ENCODE measurements at regions not wholly inside any gene's neighbourhood (a gene's known extent, or its start where the extent isn't known, plus 50 kb on each side); places are given as distances from the start of the nearest gene placed in this dataset.

DNA sequence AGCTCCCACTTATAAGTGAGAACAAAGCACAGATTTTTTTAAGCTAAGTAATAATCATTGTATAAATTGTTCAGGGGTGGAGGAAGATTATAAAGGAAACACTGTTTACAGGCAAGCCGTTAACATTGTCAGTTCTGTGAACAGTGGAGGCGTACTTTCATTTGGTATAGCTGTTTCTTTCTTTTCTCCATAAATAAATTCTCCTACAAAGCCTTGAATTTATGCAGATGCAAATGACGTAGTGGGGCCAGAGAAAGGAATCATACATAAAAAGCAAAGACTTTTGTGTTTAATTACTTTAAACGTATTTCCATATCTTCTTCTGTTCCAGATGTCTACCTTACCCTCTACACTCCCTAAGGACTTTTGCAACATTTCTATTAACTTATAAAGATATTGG, 914.9 kb downstream of the ZPLD1 start:
- TF ChIP-seq ZNF8 (CRISPR knock-in tag; IDR thresholded peaks at IDR 0.05): no peak
- no peak for TF ChIP-seq GLIS3 (CRISPR knock-in tag; IDR thresholded peaks at IDR 0.05)
- TF ChIP-seq ZFP3 (CRISPR knock-in tag; IDR thresholded peaks at IDR 0.05): no peak
- TF ChIP-seq OSR1 (CRISPR knock-in tag; IDR thresholded peaks at IDR 0.05): no peak
- no peak for TF ChIP-seq TCF4 (CRISPR knock-in tag; IDR thresholded peaks at IDR 0.05; ENCODE audit: borderline replicate concordance)
- no peak for TF ChIP-seq CSDC2 (CRISPR knock-in tag; IDR thresholded peaks at IDR 0.05)
- TF ChIP-seq PPARA (CRISPR knock-in tag; IDR thresholded peaks at IDR 0.05; ENCODE audit: borderline replicate concordance): no peak
- no peak for TF ChIP-seq RARB (CRISPR knock-in tag; IDR thresholded peaks at IDR 0.05)
- no peak for TF ChIP-seq PATZ1 (CRISPR knock-in tag; IDR thresholded peaks at IDR 0.05; ENCODE audit: borderline replicate concordance)
- no peak for TF ChIP-seq ESRRG (CRISPR knock-in tag; IDR thresholded peaks at IDR 0.05)
- no peak for ATAC-seq

DNA sequence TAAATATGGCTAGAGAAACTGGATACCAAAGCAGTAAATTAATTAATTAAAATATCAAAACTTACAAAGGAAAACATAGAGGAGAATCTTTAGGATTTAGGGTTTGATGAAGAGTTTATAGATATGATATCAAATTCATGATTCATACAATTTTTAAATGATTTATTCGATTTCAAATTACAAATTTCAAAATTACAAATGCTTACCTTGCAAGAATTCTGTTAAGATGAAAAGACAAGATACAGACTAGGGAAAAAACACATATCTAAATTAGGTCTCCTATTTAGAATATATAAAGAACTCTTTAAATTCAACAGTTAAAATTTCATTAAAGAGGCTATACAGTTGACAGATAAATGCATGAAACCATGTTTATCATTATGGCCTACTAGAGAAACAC, 930.7 kb downstream of the ZPLD1 start:
- no peak for TF ChIP-seq ARNTL (CRISPR knock-in tag; IDR thresholded peaks at IDR 0.05; ENCODE audit: borderline replicate concordance, low read depth)
- TF ChIP-seq ZNF565 (CRISPR knock-in tag; conservative IDR thresholded peaks at IDR 0.05; ENCODE audit: low read depth): no peak
- no peak for TF ChIP-seq ZFP3 (CRISPR knock-in tag; IDR thresholded peaks at IDR 0.05)
- no peak for ATAC-seq

DNA sequence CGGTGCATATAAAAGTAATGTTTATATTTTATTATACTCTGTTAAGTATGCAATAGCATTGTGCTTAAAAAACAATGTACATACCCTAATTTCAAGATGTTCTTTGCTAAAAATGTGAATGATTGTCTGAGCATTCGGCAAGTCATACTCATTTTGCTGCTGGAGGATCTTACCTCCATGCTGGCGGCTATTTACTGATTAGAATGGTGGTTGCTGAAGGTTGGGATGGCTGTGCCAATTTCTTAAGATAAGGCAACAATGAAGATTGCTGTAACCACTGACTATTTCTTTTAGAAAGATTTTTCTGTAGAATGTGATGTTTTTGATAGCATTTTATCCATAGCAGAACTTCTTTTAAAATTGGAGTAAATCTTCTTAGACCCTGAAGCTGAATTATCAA, 932.7 kb downstream of the ZPLD1 start:
- TF ChIP-seq SNAI2 (CRISPR knock-in tag; IDR thresholded peaks at IDR 0.05): no peak
- TF ChIP-seq ZNF565 (CRISPR knock-in tag; conservative IDR thresholded peaks at IDR 0.05; ENCODE audit: low read depth): no peak
- TF ChIP-seq TOX (CRISPR knock-in tag; IDR thresholded peaks at IDR 0.05; ENCODE audit: borderline replicate concordance): no peak
- no peak for TF ChIP-seq ISL1 (CRISPR knock-in tag; IDR thresholded peaks at IDR 0.05)
- TF ChIP-seq CSRNP3 (CRISPR knock-in tag; IDR thresholded peaks at IDR 0.05): no peak
- ATAC-seq: no peak

- TF ChIP-seq ZFP30 (CRISPR knock-in tag; IDR thresholded peaks at IDR 0.05) (no peak), TCF4 (CRISPR knock-in tag; IDR thresholded peaks at IDR 0.05; ENCODE audit: borderline replicate concordance) (no peak), ESRRG (CRISPR knock-in tag; IDR thresholded peaks at IDR 0.05) (no peak), ZC3H10 (CRISPR knock-in tag; IDR thresholded peaks at IDR 0.05) (no peak), ZFP3 (CRISPR knock-in tag; IDR thresholded peaks at IDR 0.05) (no peak), ZNF8 (CRISPR knock-in tag; IDR thresholded peaks at IDR 0.05) (no peak), ZNF565 (CRISPR knock-in tag; conservative IDR thresholded peaks at IDR 0.05; ENCODE audit: low read depth) (no peak), ARNTL (CRISPR knock-in tag; IDR thresholded peaks at IDR 0.05; ENCODE audit: borderline replicate concordance, low read depth) (no peak), ZNF70 (CRISPR knock-in tag; IDR thresholded peaks at IDR 0.05) (no peak)
Measured at GRCh38 chr3:103371411-103371810, 936.6 kb downstream of the ZPLD1 start.

GRCh38 chr3:103372031-103372430, 937.2 kb downstream of the ZPLD1 start:
- no peak for ATAC-seq
- TF ChIP-seq RARB (CRISPR knock-in tag; IDR thresholded peaks at IDR 0.05) (no peak), ARNTL (CRISPR knock-in tag; IDR thresholded peaks at IDR 0.05; ENCODE audit: borderline replicate concordance, low read depth) (no peak), PATZ1 (CRISPR knock-in tag; IDR thresholded peaks at IDR 0.05; ENCODE audit: borderline replicate concordance) (no peak)

More at GRCh38 chr3:103371411-103371810, 936.6 kb downstream of the ZPLD1 start:
- no peak for ATAC-seq

- ATAC-seq: no peak
Measured at GRCh38 chr3:103380391-103380790, 945.6 kb downstream of the ZPLD1 start.

More at GRCh38 chr3:103380391-103380790, 945.6 kb downstream of the ZPLD1 start:
- TF ChIP-seq ESRRG (CRISPR knock-in tag; IDR thresholded peaks at IDR 0.05): no peak
- no peak for TF ChIP-seq TCF4 (CRISPR knock-in tag; IDR thresholded peaks at IDR 0.05; ENCODE audit: borderline replicate concordance)
- no peak for TF ChIP-seq ZNF70 (CRISPR knock-in tag; IDR thresholded peaks at IDR 0.05)
- TF ChIP-seq OSR1 (CRISPR knock-in tag; IDR thresholded peaks at IDR 0.05): no peak
- TF ChIP-seq, protein P1, sequence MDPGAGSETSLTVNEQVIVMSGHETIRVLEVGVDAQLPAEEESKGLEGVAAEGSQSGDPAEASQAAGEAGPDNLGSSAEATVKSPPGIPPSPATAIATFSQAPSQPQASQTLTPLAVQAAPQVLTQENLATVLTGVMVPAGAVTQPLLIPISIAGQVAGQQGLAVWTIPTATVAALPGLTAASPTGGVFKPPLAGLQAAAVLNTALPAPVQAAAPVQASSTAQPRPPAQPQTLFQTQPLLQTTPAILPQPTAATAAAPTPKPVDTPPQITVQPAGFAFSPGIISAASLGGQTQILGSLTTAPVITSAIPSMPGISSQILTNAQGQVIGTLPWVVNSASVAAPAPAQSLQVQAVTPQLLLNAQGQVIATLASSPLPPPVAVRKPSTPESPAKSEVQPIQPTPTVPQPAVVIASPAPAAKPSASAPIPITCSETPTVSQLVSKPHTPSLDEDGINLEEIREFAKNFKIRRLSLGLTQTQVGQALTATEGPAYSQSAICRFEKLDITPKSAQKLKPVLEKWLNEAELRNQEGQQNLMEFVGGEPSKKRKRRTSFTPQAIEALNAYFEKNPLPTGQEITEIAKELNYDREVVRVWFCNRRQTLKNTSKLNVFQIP (CRISPR knock-in tag; IDR thresholded peaks at IDR 0.05; ENCODE audit: borderline replicate concordance, low read depth): no peak
- no peak for TF ChIP-seq CSRNP3 (CRISPR knock-in tag; IDR thresholded peaks at IDR 0.05)
- no peak for TF ChIP-seq PPARA (CRISPR knock-in tag; IDR thresholded peaks at IDR 0.05; ENCODE audit: borderline replicate concordance)
- TF ChIP-seq ZC3H10 (CRISPR knock-in tag; IDR thresholded peaks at IDR 0.05): no peak
- TF ChIP-seq RARB (CRISPR knock-in tag; IDR thresholded peaks at IDR 0.05): no peak
- no peak for TF ChIP-seq ARNTL (CRISPR knock-in tag; IDR thresholded peaks at IDR 0.05; ENCODE audit: borderline replicate concordance, low read depth)
- TF ChIP-seq SNAI2 (CRISPR knock-in tag; IDR thresholded peaks at IDR 0.05): no peak
- no peak for TF ChIP-seq BACH2 (CRISPR knock-in tag; IDR thresholded peaks at IDR 0.05; ENCODE audit: borderline replicate concordance)
- no peak for TF ChIP-seq ZNF565 (CRISPR knock-in tag; conservative IDR thresholded peaks at IDR 0.05; ENCODE audit: low read depth)
